DOHH2 (cell line): ENCODE measurements at regions not wholly inside any gene's neighbourhood (a gene's known extent, or its start where the extent isn't known, plus 50 kb on each side); places are given as distances from the start of the nearest gene placed in this dataset.

Source experiments
- H3F3A ChIP-seq: fragments of 200-600 bp; sonication (generic), shearing (Covaris generic); 2 replicates; pipeline ENCODE4 v1.6.0; 2016; ENCODE audit warnings: antibody characterized with exemption, mild to moderate bottlenecking; ENCODE audit not compliant: control insufficient read depth, insufficient read depth
- H3K27ac ChIP-seq: fragments of 200-600 bp; sonication (generic); 2 replicates; pipeline ENCODE4 v1.5.1; 2014; ENCODE audit warnings: low read depth, mild to moderate bottlenecking, low read length, moderate library complexity
- H3K27me3 ChIP-seq: fragments of 200-600 bp; sonication (generic); 2 replicates; pipeline ENCODE4 v1.6.1; 2014; ENCODE audit warnings: mild to moderate bottlenecking, low read length, mixed read lengths; ENCODE audit not compliant: control insufficient read depth
- H3K36me3 ChIP-seq: fragments of 200-600 bp; sonication (generic); 2 replicates; pipeline ENCODE4 v1.6.1; 2014; ENCODE audit warnings: mild to moderate bottlenecking, low read length, moderate library complexity, mixed read lengths; ENCODE audit not compliant: control insufficient read depth
- H3K4me1 ChIP-seq: fragments of 200-600 bp; sonication (generic); 2 replicates; pipeline ENCODE4 v1.6.1; 2014; ENCODE audit warnings: mild to moderate bottlenecking, low read length, mixed read lengths; ENCODE audit not compliant: control insufficient read depth
- H3K4me2 ChIP-seq: fragments of 200-600 bp; sonication (generic); 2 replicates; pipeline ENCODE4 v1.6.0; 2014; ENCODE audit warnings: mild to moderate bottlenecking, low read length, moderate library complexity
- H3K4me3 ChIP-seq: fragments of 200-600 bp; sonication (generic); 2 replicates; pipeline ENCODE4 v1.5.1; 2014; ENCODE audit warnings: mild to moderate bottlenecking, low read length, mixed read lengths
- H3K79me2 ChIP-seq: fragments of 200-600 bp; sonication (generic); 2 replicates; pipeline ENCODE4 v1.6.1; 2014; ENCODE audit warnings: mild to moderate bottlenecking, low read length, mixed read lengths; ENCODE audit not compliant: control insufficient read depth
- H3K9me2 ChIP-seq: fragments of 200-600 bp; sonication (generic); replicated peaks from 2 replicates; pipeline ENCODE4 v1.6.1; 2014; ENCODE audit warnings: mild to moderate bottlenecking, low read length, mixed read lengths; ENCODE audit not compliant: control insufficient read depth
- H3K9me3 ChIP-seq: fragments of 200-600 bp; sonication (generic); 2 replicates; pipeline ENCODE4 v1.6.1; 2014; ENCODE audit warnings: antibody characterized with exemption, low read length, mixed read lengths; ENCODE audit not compliant: control insufficient read depth, insufficient read depth
- H4K20me1 ChIP-seq: fragments of 200-600 bp; sonication (generic); 2 replicates; pipeline ENCODE4 v1.6.0; 2014; ENCODE audit warnings: low read depth, mild to moderate bottlenecking, antibody characterized with exemption, low read length, moderate library complexity; ENCODE audit not compliant: control insufficient read depth, insufficient read depth
- EZH2phosphoT487 ChIP-seq: fragments of 200-600 bp; sonication (generic); IDR thresholded peaks from 2 replicates; pipeline ENCODE4 v1.6.1; 2017; ENCODE audit warnings: borderline replicate concordance, mild to moderate bottlenecking, antibody characterized with exemption, low read length, moderate library complexity, mixed read lengths
- TF ChIP-seq, protein P1 (sequence below): fragments of 200-600 bp; sonication (generic); IDR thresholded peaks from one replicate; pipeline ENCODE4 v1.5.1; 2014; ENCODE audit warnings: antibody characterized with exemption, mild to moderate bottlenecking, low read depth, low read length; ENCODE audit not compliant: poor library complexity, severe bottlenecking

DNA sequence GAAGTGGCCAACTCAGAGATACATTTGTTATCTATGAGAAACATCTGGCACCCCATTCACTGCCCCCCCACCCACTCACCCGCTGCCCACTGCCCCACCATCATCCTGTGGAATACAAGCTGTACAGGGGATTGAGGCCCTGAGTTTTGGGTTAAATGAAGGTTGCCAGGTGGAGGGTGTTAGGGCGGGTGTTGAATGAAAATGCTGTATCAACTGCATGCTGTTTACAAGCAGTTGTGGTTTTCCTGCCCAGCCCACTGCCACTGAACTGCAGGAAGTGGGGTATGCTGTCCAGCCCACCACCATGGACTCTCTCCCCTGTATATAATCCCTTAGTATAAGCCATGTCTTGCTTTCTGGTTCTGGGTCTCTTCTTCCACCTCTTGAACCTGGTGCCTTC, 481.9 kb downstream of the METTL4 start:
- Histone ChIP-seq H3K27ac (no peak overlapping the region), H3K4me3 (no peak overlapping the region), H4K20me1 (no peaks in the 10 kb centered on the region), H3K9me2 (no peaks in the 10 kb centered on the region), H3K79me2 (no peaks in the 10 kb centered on the region), H3K4me1 (no peaks in the 10 kb centered on the region), H3K4me2 (no peak overlapping the region), H3F3A (no peaks in the 10 kb centered on the region), H3K36me3 (no peaks in the 10 kb centered on the region), H3K27me3 (no peaks in the 10 kb centered on the region), H3K9me3 (no peaks in the 10 kb centered on the region)
- TF ChIP-seq EZH2phosphoT487, result no peak
- TF ChIP-seq, protein P1, sequence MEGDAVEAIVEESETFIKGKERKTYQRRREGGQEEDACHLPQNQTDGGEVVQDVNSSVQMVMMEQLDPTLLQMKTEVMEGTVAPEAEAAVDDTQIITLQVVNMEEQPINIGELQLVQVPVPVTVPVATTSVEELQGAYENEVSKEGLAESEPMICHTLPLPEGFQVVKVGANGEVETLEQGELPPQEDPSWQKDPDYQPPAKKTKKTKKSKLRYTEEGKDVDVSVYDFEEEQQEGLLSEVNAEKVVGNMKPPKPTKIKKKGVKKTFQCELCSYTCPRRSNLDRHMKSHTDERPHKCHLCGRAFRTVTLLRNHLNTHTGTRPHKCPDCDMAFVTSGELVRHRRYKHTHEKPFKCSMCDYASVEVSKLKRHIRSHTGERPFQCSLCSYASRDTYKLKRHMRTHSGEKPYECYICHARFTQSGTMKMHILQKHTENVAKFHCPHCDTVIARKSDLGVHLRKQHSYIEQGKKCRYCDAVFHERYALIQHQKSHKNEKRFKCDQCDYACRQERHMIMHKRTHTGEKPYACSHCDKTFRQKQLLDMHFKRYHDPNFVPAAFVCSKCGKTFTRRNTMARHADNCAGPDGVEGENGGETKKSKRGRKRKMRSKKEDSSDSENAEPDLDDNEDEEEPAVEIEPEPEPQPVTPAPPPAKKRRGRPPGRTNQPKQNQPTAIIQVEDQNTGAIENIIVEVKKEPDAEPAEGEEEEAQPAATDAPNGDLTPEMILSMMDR, result no peak

DNA sequence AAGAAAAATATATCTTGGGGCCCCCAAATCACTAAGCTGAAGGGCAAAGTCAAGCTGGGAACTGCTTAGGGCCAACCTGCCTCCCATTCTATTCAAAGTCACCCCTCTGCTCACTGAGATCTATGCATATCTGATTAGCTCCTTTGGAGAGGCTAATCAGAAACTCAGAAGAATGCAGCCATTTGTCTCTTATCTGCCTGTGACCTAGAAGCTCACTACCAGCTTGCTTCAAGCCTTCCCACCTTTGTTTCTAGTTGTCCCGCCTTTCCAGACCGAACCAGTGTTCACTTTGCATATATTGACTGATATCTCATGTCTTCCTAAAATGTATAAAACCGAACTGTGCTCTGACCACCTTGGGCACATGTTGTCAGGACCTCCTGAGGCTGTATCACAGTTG, 479.4 kb downstream of the METTL4 start:
- H3K27ac ChIP-seq, result no peak overlapping the region
- no peak overlapping the region for H3K4me3 ChIP-seq
- H3F3A ChIP-seq, result no peaks in the 10 kb centered on the region
- no peaks in the 10 kb centered on the region for H3K79me2 ChIP-seq
- no peaks in the 10 kb centered on the region for H3K27me3 ChIP-seq
- no peaks in the 10 kb centered on the region for H3K36me3 ChIP-seq
- no peak for TF ChIP-seq EZH2phosphoT487
- TF ChIP-seq, protein P1, result no peak
- H3K4me2 ChIP-seq, result no peak overlapping the region
- H3K4me1 ChIP-seq, result no peaks in the 10 kb centered on the region
- H3K9me2 ChIP-seq, result no peaks in the 10 kb centered on the region
- no peaks in the 10 kb centered on the region for H3K9me3 ChIP-seq
- H4K20me1 ChIP-seq, result no peaks in the 10 kb centered on the region

DNA sequence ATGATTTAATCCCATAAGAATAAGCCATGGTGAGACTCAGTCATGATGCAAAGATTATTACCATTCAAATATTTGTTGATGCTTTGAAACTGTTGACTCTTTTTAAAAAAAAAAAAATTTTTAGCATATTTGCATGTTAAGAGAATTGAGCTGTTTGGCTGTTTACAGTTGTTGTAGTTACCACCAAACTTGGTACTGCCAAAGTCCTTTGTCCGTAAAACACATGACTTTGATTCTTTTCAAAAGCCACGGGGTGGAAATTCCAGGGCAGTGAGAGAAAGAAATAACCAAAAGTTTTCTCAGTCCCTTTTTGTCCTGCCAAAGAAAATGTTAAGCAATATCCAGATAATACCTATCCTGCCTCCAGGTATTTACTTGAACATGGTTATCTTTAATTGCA, 474.8 kb downstream of the METTL4 start:
- Histone ChIP-seq H3K27me3 (no peaks in the 10 kb centered on the region), H3K27ac (no peak overlapping the region), H3K9me3 (no peaks in the 10 kb centered on the region), H3K4me2 (no peak overlapping the region), H3K9me2 (no peaks in the 10 kb centered on the region), H3K4me3 (no peak overlapping the region), H3K79me2 (no peaks in the 10 kb centered on the region), H3K36me3 (no peaks in the 10 kb centered on the region), H4K20me1 (no peaks in the 10 kb centered on the region), H3F3A (no peaks in the 10 kb centered on the region), H3K4me1 (no peaks in the 10 kb centered on the region)
- no peak for TF ChIP-seq EZH2phosphoT487
- TF ChIP-seq, protein P1, result no peak
